Dermis blood vessel endothelial cell (primary cell): ENCODE measurements at regions not wholly inside any gene's neighbourhood (a gene's known extent, or its start where the extent isn't known, plus 50 kb on each side); places are given as distances from the start of the nearest gene placed in this dataset.

Source experiments
- DNase-seq: peaks from one replicate; pipeline ENCODE4 v3.0.0; 2010

- peak; percentile 65 for DNase-seq
Observed at GRCh38 chr11:123301696-123302400, 106.8 kb upstream of the CLMP start.

- peak; percentile 53 for DNase-seq
Observed at GRCh38 chr11:123301013-123301591, 106.1 kb upstream of the CLMP start.

GRCh38 chr11:123299721-123300120 lies 104.7 kb upstream of the CLMP start:
- DNase-seq, result no peak

GRCh38 chr11:123298488-123299447 lies 103.7 kb upstream of the CLMP start:
- DNase-seq, result no peak

- DNase-seq, result no peak
Observed at GRCh38 chr11:123292647-123293046, 97.6 kb upstream of the CLMP start.

- DNase-seq, result no peak
Observed at GRCh38 chr11:123291201-123291869, 96.3 kb upstream of the CLMP start.

- DNase-seq, result no peak
Observed at GRCh38 chr11:123286761-123287160, 91.7 kb upstream of the CLMP start.

GRCh38 chr11:123286255-123286654 lies 91.2 kb upstream of the CLMP start:
- no peak for DNase-seq

- no peak for DNase-seq
Observed at GRCh38 chr11:123284454-123284853, 89.4 kb upstream of the CLMP start.

- no peak for DNase-seq
Observed at GRCh38 chr11:123282597-123282996, 87.5 kb upstream of the CLMP start.

- no peak for DNase-seq
Observed at GRCh38 chr11:123273616-123274015, 78.6 kb upstream of the CLMP start.

- DNase-seq, result no peak
Observed at GRCh38 chr11:123272565-123272964, 77.5 kb upstream of the CLMP start.

GRCh38 chr11:123268156-123268555 lies 73.1 kb upstream of the CLMP start:
- DNase-seq, result peak; percentile 13

GRCh38 chr11:123265951-123266350 lies 70.9 kb upstream of the CLMP start:
- DNase-seq, result no peak

GRCh38 chr11:123264431-123264780 lies 69.4 kb upstream of the CLMP start:
- peak; percentile 20 for DNase-seq

GRCh38 chr11:123261345-123262106 lies 66.5 kb upstream of the CLMP start:
- DNase-seq, result peak; percentile 83

GRCh38 chr11:123260511-123261211 lies 65.6 kb upstream of the CLMP start:
- peak; percentile 6 for DNase-seq

GRCh38 chr11:123258877-123259276 lies 63.8 kb upstream of the CLMP start:
- DNase-seq, result no peak

- no peak for DNase-seq
Observed at GRCh38 chr11:123257370-123257769, 62.3 kb upstream of the CLMP start.

GRCh38 chr11:123255909-123256308 lies 60.9 kb upstream of the CLMP start:
- no peak for DNase-seq

GRCh38 chr11:123254357-123254756 lies 59.3 kb upstream of the CLMP start:
- no peak for DNase-seq

GRCh38 chr11:123253911-123254310 lies 58.9 kb upstream of the CLMP start:
- no peak for DNase-seq
